SK-N-SH (cell line): ENCODE measurements at regions not wholly inside any gene's neighbourhood (a gene's known extent, or its start where the extent isn't known, plus 50 kb on each side); places are given as distances from the start of the nearest gene placed in this dataset.

Experiments
- CTCF ChIA-PET: fragments of 300-600, 350-600 bp; formaldehyde crosslinking; extraction: SDS; loops from one replicate; lab custom pipeline; 2021; lab: Yijun Ruan, JAX
- POLR2A ChIA-PET: fragments of 350-600 bp; sonication (Branson Sonifier 250); formaldehyde crosslinking; extraction: SDS; loops from one replicate; lab custom pipeline; 2020; ENCODE audit warnings: antibody characterized with exemption, inconsistent platforms; lab: Yijun Ruan, JAX
- DNase-seq: peaks from one replicate; pipeline ENCODE4 v3.0.0; 2012
- H2AFZ ChIP-seq: fragments of 200-600 bp; sonication (generic); 2 replicates; pipeline ENCODE4 v1.8.1; 2016; ENCODE audit warnings: antibody characterized with exemption, mild to moderate bottlenecking, low read depth
- H3F3A ChIP-seq: fragments of 200-600 bp; sonication (generic); replicated peaks from 2 replicates; pipeline ENCODE3; 2016; ENCODE audit warnings: antibody characterized with exemption, mild to moderate bottlenecking; ENCODE audit not compliant: insufficient read depth
- H3K27ac ChIP-seq, 2 experiments: fragments of 200-500 bp in 1 of 2; fragments of 200-600 bp in 1 of 2; sonication (Bioruptor generic) in 1 of 2; sonication (generic), shearing (Covaris generic) in 1 of 2; 2 replicates each; pipeline versions ENCODE4 v1.5.1 to v1.6.1; 2014 to 2016; ENCODE audit warnings: low read depth in 2 of 2, inconsistent platforms in 1 of 2, low read length in 1 of 2, mild to moderate bottlenecking in 1 of 2, mixed read lengths in 1 of 2
- H3K27me3 ChIP-seq: fragments of 200-600 bp; sonication (generic), shearing (Covaris generic); 2 replicates; pipeline ENCODE4 v1.6.1; 2016; ENCODE audit warnings: mixed run types; ENCODE audit not compliant: insufficient read depth
- H3K36me3 ChIP-seq, 2 experiments: fragments of 200-500 bp in 1 of 2; fragments of 200-600 bp in 1 of 2; sonication (Bioruptor generic) in 1 of 2; sonication (generic) in 1 of 2; replicated peaks in 1 of 2; 2 replicates each; pipeline versions ENCODE3 to v1.5.1; 2014 to 2016; ENCODE audit warnings: low read length in 1 of 2, mild to moderate bottlenecking in 1 of 2; ENCODE audit not compliant: insufficient read depth in 2 of 2, control insufficient read depth in 1 of 2
- H3K4me1 ChIP-seq, 2 experiments: fragments of 200-500 bp in 1 of 2; fragments of 200-600 bp in 1 of 2; sonication (Bioruptor generic) in 1 of 2; sonication (generic), shearing (Covaris generic) in 1 of 2; 2 replicates each; pipeline versions ENCODE4 v1.5.1 to v1.6.1; 2014 to 2016; ENCODE audit warnings: low read depth in 1 of 2, low read length in 1 of 2, mixed run types in 1 of 2; ENCODE audit not compliant: insufficient read depth in 2 of 2, control insufficient read depth in 1 of 2
- H3K4me2 ChIP-seq: fragments of 200-600 bp; sonication (generic), shearing (Covaris generic); 2 replicates; pipeline ENCODE4 v1.6.1; 2017; ENCODE audit warnings: mixed run types
- H3K4me3 ChIP-seq, 2 experiments: fragments of 200-500 bp in 1 of 2; fragments of 200-600 bp in 1 of 2; sonication (Bioruptor generic) in 1 of 2; sonication (generic), shearing (Covaris generic) in 1 of 2; 2 replicates each; pipeline versions ENCODE4 v1.5.1 to v1.8.1; 2014 to 2016; ENCODE audit warnings: low read depth in 2 of 2, inconsistent platforms in 1 of 2, low read length in 1 of 2, mild to moderate bottlenecking in 1 of 2, mixed read lengths in 1 of 2, moderate library complexity in 1 of 2
- H3K79me2 ChIP-seq: fragments of 200-600 bp; sonication (generic); 2 replicates; pipeline ENCODE4 v1.8.1; 2017; ENCODE audit warnings: mild to moderate bottlenecking; ENCODE audit not compliant: insufficient read depth
- H3K9ac ChIP-seq: fragments of 200-600 bp; sonication (generic); 2 replicates; pipeline ENCODE4 v1.6.1; 2017; ENCODE audit warnings: mixed run types
- H3K9me2 ChIP-seq: fragments of 200-600 bp; sonication (generic); 2 replicates; pipeline ENCODE4 v1.6.1; 2017; ENCODE audit warnings: mixed run types
- H3K9me3 ChIP-seq: fragments of 200-600 bp; sonication (generic); 2 replicates; pipeline ENCODE4 v1.6.1; 2017; ENCODE audit warnings: mixed run types, mild to moderate bottlenecking, moderate library complexity
- H4K20me1 ChIP-seq: fragments of 200-600 bp; sonication (generic); 2 replicates; pipeline ENCODE4 v1.6.1; 2017; ENCODE audit warnings: mild to moderate bottlenecking, mixed run types; ENCODE audit not compliant: insufficient read depth
- CHD2 ChIP-seq: fragments of 150-350 bp; IDR thresholded peaks from 2 replicates; pipeline ENCODE4 v1.6.1; 2018; ENCODE audit warnings: low read length; ENCODE audit not compliant: partially characterized antibody
- EP300 ChIP-seq, 2 experiments: IDR thresholded peaks; 2 replicates each; pipeline versions ENCODE4 v1.4.0 to v1.6.1; 2012; ENCODE audit warnings: borderline replicate concordance in 1 of 2, low read depth in 1 of 2, low read length in 1 of 2
- EZH2phosphoT487 ChIP-seq: fragments of 200-600 bp; sonication (generic); IDR thresholded peaks from 2 replicates; pipeline ENCODE4 v1.6.1; 2017; ENCODE audit warnings: low read depth, mixed run types, mild to moderate bottlenecking, antibody characterized with exemption, moderate library complexity, borderline replicate concordance
- FOXJ3 ChIP-seq: sonication (generic); formaldehyde crosslinking; IDR thresholded peaks from 2 replicates; pipeline ENCODE4 v1.5.1; 2020; ENCODE audit warnings: mild to moderate bottlenecking, missing genetic modification reagents
- FOXM1 ChIP-seq: IDR thresholded peaks from 2 replicates; pipeline ENCODE4 v1.4.0; 2012; ENCODE audit warnings: low read depth, mild to moderate bottlenecking
- IRF3 ChIP-seq: fragments of 150-350 bp; IDR thresholded peaks from 2 replicates; pipeline ENCODE4 v1.6.1; 2016; ENCODE audit warnings: mild to moderate bottlenecking, low read depth, low read length
- JUND ChIP-seq: IDR thresholded peaks from 2 replicates; pipeline ENCODE4 v1.4.0; 2012
- MEF2A ChIP-seq: IDR thresholded peaks from 2 replicates; pipeline ENCODE4 v1.4.0; 2012; ENCODE audit warnings: low read depth, borderline replicate concordance
- NFIC ChIP-seq: IDR thresholded peaks from 2 replicates; pipeline ENCODE4 v1.4.0; 2012; ENCODE audit warnings: borderline replicate concordance
- PBX3 ChIP-seq: IDR thresholded peaks from 2 replicates; pipeline ENCODE4; 2012
- SMC3 ChIP-seq: IDR thresholded peaks from 2 replicates; pipeline ENCODE4 v1.6.1; 2012; ENCODE audit warnings: low read depth, low read length, improper control_type of control experiment
- TEAD4 ChIP-seq: IDR thresholded peaks from 2 replicates; pipeline ENCODE4 v1.4.0; 2012; ENCODE audit warnings: mild to moderate bottlenecking, borderline replicate concordance; ENCODE audit not compliant: insufficient read depth
- USF1 ChIP-seq: IDR thresholded peaks from 2 replicates; pipeline ENCODE4 v1.4.0; 2012; ENCODE audit warnings: low read depth, borderline replicate concordance
- WGBS: methylation state at CpG from one replicate; pipeline ENCODE4 v1.1.6; 2017; ENCODE audit warnings: low lambda C conversion rate; 5-methylcytosine and 5-hydroxymethylcytosine counted together

GRCh38 chr13:80605716-80606115 is 264.8 kb upstream of the SPRY2 start:
- Histone ChIP-seq H3K9me3 (no peaks in the 10 kb centered on the region), H3K4me2 (no peak overlapping the region), H4K20me1 (no peaks in the 10 kb centered on the region), H3K27ac (no peak overlapping the region), H3K4me3 (no peak overlapping the region), H2AFZ (no peak overlapping the region), H3K79me2 (no peaks in the 10 kb centered on the region), H3K36me3 (no peaks in the 10 kb centered on the region), H3K27me3 (no peaks in the 10 kb centered on the region), H3F3A (no peaks in the 10 kb centered on the region), H3K9ac (no peak overlapping the region), H3K4me1 (no peaks in the 10 kb centered on the region; a peak in 1 of 4 replicates), H3K9me2 (no peaks in the 10 kb centered on the region)
- DNase-seq = no peak
- no peak for TF ChIP-seq IRF3
- no peak for TF ChIP-seq TEAD4
- no peak for TF ChIP-seq SMC3
- no peak for TF ChIP-seq PBX3
- TF ChIP-seq FOXM1 = no peak
- no peak for TF ChIP-seq JUND
- ChIA-PET CTCF (no interaction called here), POLR2A (no interaction called here)

- Histone ChIP-seq H2AFZ (no peak overlapping the region), H4K20me1 (no peaks in the 10 kb centered on the region), H3K4me3 (no peak overlapping the region), H3K4me2 (no peak overlapping the region), H3K27ac (no peak overlapping the region), H3K27me3 (no peaks in the 10 kb centered on the region), H3F3A (no peaks in the 10 kb centered on the region), H3K79me2 (no peaks in the 10 kb centered on the region), H3K4me1 (no peaks in the 10 kb centered on the region; a peak in 1 of 4 replicates), H3K9me2 (no peaks in the 10 kb centered on the region), H3K9ac (no peak overlapping the region), H3K9me3 (no peaks in the 10 kb centered on the region), H3K36me3 (no peaks in the 10 kb centered on the region)
- ChIA-PET POLR2A (no interaction called here), CTCF (no interaction called here)
- TF ChIP-seq FOXJ3 (CRISPR knock-in tag) (no peak), EZH2phosphoT487 (no peak), USF1 (no peak), MEF2A (no peak), CHD2 (no peak), EP300 (IDR thresholded peaks at IDR 0.05; ENCODE audit: borderline replicate concordance in 1 of 2, low read depth in 1 of 2, low read length in 1 of 2) (no peak), NFIC (no peak)
- no peak for DNase-seq
- 81% methylated on average over 2 of the region's 2 CpGs for WGBS
Measured at GRCh38 chr13:80605011-80605410, 264.1 kb upstream of the SPRY2 start.
